WI38 (cell line): ENCODE measurements at regions not wholly inside any gene's neighbourhood (a gene's known extent, or its start where the extent isn't known, plus 50 kb on each side); places are given as distances from the start of the nearest gene placed in this dataset.
"Not testable (repeated sequence)": the region's sequence is repeated elsewhere in the genome, so short reads cannot be mapped to it uniquely, and the experiment has no call there.

Source experiments
- H3K4me3 ChIP-seq: 2 replicates; pipeline ENCODE4 v1.5.1; 2011; ENCODE audit warnings: low read depth, mild to moderate bottlenecking, control low read depth, low read length
- CTCF ChIP-seq: IDR thresholded peaks from 2 replicates; pipeline ENCODE4 v1.5.1; 2012; ENCODE audit warnings: low read depth, mild to moderate bottlenecking, control low read depth, low read length

- TF ChIP-seq CTCF = no peak
- H3K4me3 ChIP-seq = no peak overlapping the region
Measured at GRCh38 chr3:72165317-72165716, 380.4 kb upstream of the PROK2 start.

- H3K4me3 ChIP-seq = no peak overlapping the region
- TF ChIP-seq CTCF = no peak
Measured at GRCh38 chr3:72164635-72164978, 379.7 kb upstream of the PROK2 start.

- H3K4me3 ChIP-seq = no peak overlapping the region
- TF ChIP-seq CTCF = no peak
Measured at GRCh38 chr3:72163809-72164634, 379.1 kb upstream of the PROK2 start.

GRCh38 chr3:72162649-72163184, 377.8 kb upstream of the PROK2 start:
- TF ChIP-seq CTCF = no peak
- H3K4me3 ChIP-seq = no peak overlapping the region

GRCh38 chr3:72161881-72162595, 377.1 kb upstream of the PROK2 start:
- no peak for TF ChIP-seq CTCF
- H3K4me3 ChIP-seq = no peak overlapping the region

- not testable (repeated sequence) for H3K4me3 ChIP-seq
Measured at GRCh38 chr3:72161285-72161684, 376.3 kb upstream of the PROK2 start.

- TF ChIP-seq CTCF = no peak
- no peak overlapping the region for H3K4me3 ChIP-seq
Measured at GRCh38 chr3:72160351-72160750, 375.4 kb upstream of the PROK2 start.
